ENCODE measurements at regions not wholly inside any gene's neighbourhood (a gene's known extent, or its start where the extent isn't known, plus 50 kb on each side); places are given as distances from the start of the nearest gene placed in this dataset.
"Not testable (repeated sequence)": the region's sequence is repeated elsewhere in the genome, so short reads cannot be mapped to it uniquely, and the experiment has no call there.

GRCh38 chr13:37960427-37960826 lies 90.9 kb upstream of the TRPC4 start (continued):
- TF ChIP-seq ZNF70 (CRISPR knock-in tag; IDR thresholded peaks at IDR 0.05) (no peak), RARB (CRISPR knock-in tag; IDR thresholded peaks at IDR 0.05) (no peak), SNAI2 (CRISPR knock-in tag; IDR thresholded peaks at IDR 0.05) (no peak), ARNTL (CRISPR knock-in tag; IDR thresholded peaks at IDR 0.05; ENCODE audit: borderline replicate concordance, low read depth) (no peak), GLIS3 (CRISPR knock-in tag; IDR thresholded peaks at IDR 0.05) (no peak), CSDC2 (CRISPR knock-in tag; IDR thresholded peaks at IDR 0.05) (no peak), TOX (CRISPR knock-in tag; IDR thresholded peaks at IDR 0.05; ENCODE audit: borderline replicate concordance) (no peak)

- TF ChIP-seq TCF4 (CRISPR knock-in tag; IDR thresholded peaks at IDR 0.05; ENCODE audit: borderline replicate concordance) (no peak), ZC3H10 (CRISPR knock-in tag; IDR thresholded peaks at IDR 0.05) (no peak), CSDC2 (CRISPR knock-in tag; IDR thresholded peaks at IDR 0.05) (no peak), ZNF565 (CRISPR knock-in tag; conservative IDR thresholded peaks at IDR 0.05; ENCODE audit: low read depth) (no peak), ARNTL (CRISPR knock-in tag; IDR thresholded peaks at IDR 0.05; ENCODE audit: borderline replicate concordance, low read depth) (no peak), ZNF70 (CRISPR knock-in tag; IDR thresholded peaks at IDR 0.05) (no peak), PATZ1 (CRISPR knock-in tag; IDR thresholded peaks at IDR 0.05; ENCODE audit: borderline replicate concordance) (no peak), ZFP3 (CRISPR knock-in tag; IDR thresholded peaks at IDR 0.05) (no peak), TOX (CRISPR knock-in tag; IDR thresholded peaks at IDR 0.05; ENCODE audit: borderline replicate concordance) (no peak)
- ATAC-seq = no peak
Observed at GRCh38 chr13:37959284-37959683, 89.7 kb upstream of the TRPC4 start.

- ATAC-seq = no peak
- TF ChIP-seq GLIS3 (CRISPR knock-in tag; IDR thresholded peaks at IDR 0.05) = no peak
- no peak for TF ChIP-seq PATZ1 (CRISPR knock-in tag; IDR thresholded peaks at IDR 0.05; ENCODE audit: borderline replicate concordance)
- TF ChIP-seq TCF4 (CRISPR knock-in tag; IDR thresholded peaks at IDR 0.05; ENCODE audit: borderline replicate concordance) = no peak
- no peak for TF ChIP-seq ZFP30 (CRISPR knock-in tag; IDR thresholded peaks at IDR 0.05)
- TF ChIP-seq POU6F1 (CRISPR knock-in tag; IDR thresholded peaks at IDR 0.05; ENCODE audit: borderline replicate concordance, low read depth) = no peak
- no peak for TF ChIP-seq CSDC2 (CRISPR knock-in tag; IDR thresholded peaks at IDR 0.05)
- TF ChIP-seq ARNTL (CRISPR knock-in tag; IDR thresholded peaks at IDR 0.05; ENCODE audit: borderline replicate concordance, low read depth) = no peak
- no peak for TF ChIP-seq ZFP3 (CRISPR knock-in tag; IDR thresholded peaks at IDR 0.05)
- no peak for TF ChIP-seq ZNF8 (CRISPR knock-in tag; IDR thresholded peaks at IDR 0.05)
- no peak for TF ChIP-seq TSHZ2 (CRISPR knock-in tag; IDR thresholded peaks at IDR 0.05)
- TF ChIP-seq SNAI2 (CRISPR knock-in tag; IDR thresholded peaks at IDR 0.05) = no peak
- no peak for TF ChIP-seq PPARA (CRISPR knock-in tag; IDR thresholded peaks at IDR 0.05; ENCODE audit: borderline replicate concordance)
- TF ChIP-seq CREB5 (CRISPR knock-in tag; IDR thresholded peaks at IDR 0.05; ENCODE audit: low read depth) = no peak
- no peak for TF ChIP-seq BACH2 (CRISPR knock-in tag; IDR thresholded peaks at IDR 0.05; ENCODE audit: borderline replicate concordance)
Observed at GRCh38 chr13:37956536-37956935, 87.0 kb upstream of the TRPC4 start.

GRCh38 chr13:37954597-37954996 lies 85.0 kb upstream of the TRPC4 start:
- ATAC-seq = not testable (repeated sequence)
